MM.1S (cell line): ENCODE measurements at regions not wholly inside any gene's neighbourhood (a gene's known extent, or its start where the extent isn't known, plus 50 kb on each side); places are given as distances from the start of the nearest gene placed in this dataset.

ENCODE experiments used
- DNase-seq: peaks from one replicate; pipeline ENCODE4 v3.0.0-alpha.2; 2015
- H2AFZ ChIP-seq: fragments of 300-600 bp; sonication (generic); 2 replicates; pipeline ENCODE4 v1.6.0; 2016; ENCODE audit warnings: antibody characterized with exemption, low read length
- H3F3A ChIP-seq: fragments of 300-600 bp; sonication (generic); 2 replicates; pipeline ENCODE4 v1.6.1; 2016; ENCODE audit warnings: mild to moderate bottlenecking, antibody characterized with exemption, low read length, moderate library complexity, mixed read lengths; ENCODE audit not compliant: insufficient read depth
- H3K27ac ChIP-seq: fragments of 300-600 bp; sonication (generic); 2 replicates; pipeline ENCODE4 v1.5.1; 2016; ENCODE audit warnings: mild to moderate bottlenecking, low read length
- H3K27me3 ChIP-seq: fragments of 300-600 bp; sonication (generic); replicated peaks from 2 replicates; pipeline ENCODE4 v1.6.0; 2016; ENCODE audit warnings: low read length; ENCODE audit not compliant: insufficient read depth
- H3K36me3 ChIP-seq: fragments of 300-600 bp; sonication (generic); replicated peaks from 2 replicates; pipeline ENCODE4 v1.6.1; 2016; ENCODE audit warnings: mild to moderate bottlenecking, low read length, mixed read lengths; ENCODE audit not compliant: insufficient read depth
- H3K4me1 ChIP-seq: fragments of 300-600 bp; sonication (generic); 2 replicates; pipeline ENCODE4 v1.6.1; 2016; ENCODE audit warnings: low read length, mixed read lengths
- H3K4me2 ChIP-seq: fragments of 300-600 bp; sonication (generic); 2 replicates; pipeline ENCODE4 v1.6.0; 2016; ENCODE audit warnings: low read depth, low read length
- H3K4me3 ChIP-seq: fragments of 300-600 bp; sonication (generic); 2 replicates; pipeline ENCODE4 v1.5.1; 2016; ENCODE audit warnings: low read length, mixed read lengths
- H3K79me2 ChIP-seq: fragments of 300-600 bp; sonication (generic); 2 replicates; pipeline ENCODE4 v1.6.1; 2016; ENCODE audit warnings: mixed run types, low read length, mixed read lengths
- H3K9ac ChIP-seq: fragments of 300-600 bp; sonication (generic); 2 replicates; pipeline ENCODE4 v1.6.1; 2016; ENCODE audit warnings: low read length, mixed read lengths
- H3K9me2 ChIP-seq: fragments of 300-600 bp; sonication (generic); replicated peaks from 2 replicates; pipeline ENCODE4 v1.6.1; 2016; ENCODE audit warnings: mild to moderate bottlenecking, low read length, mixed read lengths; ENCODE audit not compliant: insufficient read depth
- H3K9me3 ChIP-seq: fragments of 300-600 bp; sonication (generic); replicated peaks from 2 replicates; pipeline ENCODE4 v1.6.1; 2016; ENCODE audit warnings: mild to moderate bottlenecking, low read length, mixed read lengths; ENCODE audit not compliant: insufficient read depth
- H4K20me1 ChIP-seq: fragments of 300-600 bp; sonication (generic); 2 replicates; pipeline ENCODE4 v1.6.1; 2016; ENCODE audit warnings: mild to moderate bottlenecking, low read length, moderate library complexity, mixed read lengths; ENCODE audit not compliant: insufficient read depth
- CTCF ChIP-seq: fragments of 300-600 bp; sonication (generic); IDR thresholded peaks from 2 replicates; pipeline ENCODE4 v1.5.1; 2016; ENCODE audit warnings: antibody characterized with exemption, low read length, mixed read lengths
- EZH2 ChIP-seq: fragments of 300-600 bp; sonication (generic); optimal IDR thresholded peaks from 2 replicates; pipeline ENCODE3; 2017; ENCODE audit warnings: low read depth, mild to moderate bottlenecking, antibody characterized with exemption, low read length, mixed read lengths
- EZH2phosphoT487 ChIP-seq: fragments of 300-600 bp; sonication (generic); IDR thresholded peaks from 2 replicates; pipeline ENCODE4 v1.6.1; 2018; ENCODE audit warnings: antibody characterized with exemption, low read length

GRCh38 chr18:24585996-24586566 lies 125.6 kb downstream of the HRH4 start:
- Histone ChIP-seq H3K79me2 (no peaks in the 10 kb centered on the region), H2AFZ (no peak overlapping the region), H4K20me1 (no peaks in the 10 kb centered on the region), H3K27me3 (no peaks in the 10 kb centered on the region), H3K4me3 (no peak overlapping the region), H3K9ac (no peak overlapping the region), H3F3A (no peaks in the 10 kb centered on the region), H3K27ac (no peak overlapping the region), H3K4me1 (no peaks in the 10 kb centered on the region), H3K4me2 (no peak overlapping the region), H3K9me3 (no peaks in the 10 kb centered on the region), H3K9me2 (no peaks in the 10 kb centered on the region), H3K36me3 (no peaks in the 10 kb centered on the region)
- DNase-seq, result no peak
- TF ChIP-seq CTCF (no peak), EZH2 (no peak), EZH2phosphoT487 (no peak)

- TF ChIP-seq EZH2 (no peak), EZH2phosphoT487 (no peak), CTCF (no peak)
- H3K27me3 ChIP-seq, result no peaks in the 10 kb centered on the region
These were observed 126.4 kb downstream of the HRH4 start for GRCh38 chr18:24586662-24587360.

GRCh38 chr18:24588440-24588839 lies 128.0 kb downstream of the HRH4 start:
- Histone ChIP-seq H3K4me2 (no peak overlapping the region), H3K79me2 (no peaks in the 10 kb centered on the region), H2AFZ (no peak overlapping the region), H4K20me1 (no peaks in the 10 kb centered on the region), H3K9ac (no peak overlapping the region), H3K27me3 (no peaks in the 10 kb centered on the region), H3K4me3 (no peak overlapping the region), H3K36me3 (no peaks in the 10 kb centered on the region), H3K4me1 (no peaks in the 10 kb centered on the region), H3K27ac (no peak overlapping the region), H3F3A (no peaks in the 10 kb centered on the region), H3K9me2 (no peaks in the 10 kb centered on the region), H3K9me3 (no peaks in the 10 kb centered on the region)
- no peak for DNase-seq
- TF ChIP-seq CTCF, result no peak
- no peak for TF ChIP-seq EZH2

More at GRCh38 chr18:24586662-24587360, 126.4 kb downstream of the HRH4 start:
- no peak overlapping the region for H3K4me3 ChIP-seq
- no peak overlapping the region for H3K27ac ChIP-seq
- H4K20me1 ChIP-seq, result no peaks in the 10 kb centered on the region
- H3K36me3 ChIP-seq, result no peaks in the 10 kb centered on the region
- H3F3A ChIP-seq, result no peaks in the 10 kb centered on the region
- H2AFZ ChIP-seq, result no peak overlapping the region
- no peaks in the 10 kb centered on the region for H3K9me2 ChIP-seq
- no peaks in the 10 kb centered on the region for H3K4me1 ChIP-seq
- H3K9ac ChIP-seq, result no peak overlapping the region
- H3K4me2 ChIP-seq, result no peak overlapping the region
- no peaks in the 10 kb centered on the region for H3K9me3 ChIP-seq
- no peaks in the 10 kb centered on the region for H3K79me2 ChIP-seq
- no peak for DNase-seq
